NCI-H345 treated with DMSO at 0.1 percent for 48 hours (cell line): ENCODE measurements at regions not wholly inside any gene's neighbourhood (a gene's known extent, or its start where the extent isn't known, plus 50 kb on each side); places are given as distances from the start of the nearest gene placed in this dataset.

ENCODE experiments used
- DNase-seq: peaks from one replicate; lab custom pipeline; 2025; ENCODE audit not compliant: unreplicated experiment; lab: John Stamatoyannopoulos, UW

- DNase-seq, result no peak
Measured at GRCh38 chr11:113581713-113582112, 106.5 kb upstream of the DRD2 start.

GRCh38 chr11:113579292-113579940, 104.2 kb upstream of the DRD2 start:
- no peak for DNase-seq

GRCh38 chr11:113578715-113579250, 103.6 kb upstream of the DRD2 start:
- no peak for DNase-seq

- no peak for DNase-seq
Measured at GRCh38 chr11:113578033-113578380, 102.8 kb upstream of the DRD2 start.

- DNase-seq, result peak; percentile 79
Measured at GRCh38 chr11:113577356-113578032, 102.3 kb upstream of the DRD2 start.

- DNase-seq, result no peak
Measured at GRCh38 chr11:113574586-113574985, 99.4 kb upstream of the DRD2 start.

GRCh38 chr11:113574171-113574570, 99.0 kb upstream of the DRD2 start:
- no peak for DNase-seq

- no peak for DNase-seq
Measured at GRCh38 chr11:113572136-113572735, 97.0 kb upstream of the DRD2 start.

GRCh38 chr11:113571531-113571930, 96.3 kb upstream of the DRD2 start:
- DNase-seq, result no peak

GRCh38 chr11:113570906-113571305, 95.7 kb upstream of the DRD2 start:
- DNase-seq, result no peak

- DNase-seq, result no peak
Measured at GRCh38 chr11:113569391-113569790, 94.2 kb upstream of the DRD2 start.

- DNase-seq, result no peak
Measured at GRCh38 chr11:113568566-113568965, 93.4 kb upstream of the DRD2 start.

GRCh38 chr11:113567867-113568544, 92.8 kb upstream of the DRD2 start:
- no peak for DNase-seq

- no peak for DNase-seq
Measured at GRCh38 chr11:113567097-113567496, 91.9 kb upstream of the DRD2 start.

GRCh38 chr11:113564527-113565130, 89.4 kb upstream of the DRD2 start:
- no peak for DNase-seq

- no peak for DNase-seq
Measured at GRCh38 chr11:113563766-113564526, 88.7 kb upstream of the DRD2 start.

GRCh38 chr11:113562981-113563461, 87.8 kb upstream of the DRD2 start:
- no peak for DNase-seq

- DNase-seq, result no peak
Measured at GRCh38 chr11:113562576-113562975, 87.4 kb upstream of the DRD2 start.

- no peak for DNase-seq
Measured at GRCh38 chr11:113557926-113558325, 82.7 kb upstream of the DRD2 start.

- no peak for DNase-seq
Measured at GRCh38 chr11:113556036-113556435, 80.8 kb upstream of the DRD2 start.
